Ascending aorta (tissue), 2 donors: ENCODE measurements at regions not wholly inside any gene's neighbourhood (a gene's known extent, or its start where the extent isn't known, plus 50 kb on each side); places are given as distances from the start of the nearest gene placed in this dataset.

Experiments
- DNase-seq, 2 donors: peaks; one replicate each; pipeline ENCODE4 v3.0.0-alpha.2; 2019; ENCODE audit warnings: low spot score in 2 of 2
- H3K27ac ChIP-seq, 2 donors: fragments of 200-600 bp; sonication (generic); one replicate each; pipeline ENCODE4 v1.5.1; 2016 to 2017; ENCODE audit warnings: mild to moderate bottlenecking in 1 of 2
- H3K27me3 ChIP-seq: fragments of 200-600 bp; sonication (generic); one replicate; pipeline ENCODE4 v1.5.1; 2017
- H3K36me3 ChIP-seq, 2 donors: fragments of 200-600 bp; sonication (generic); one replicate each; pipeline ENCODE4 v1.5.1; 2016
- H3K4me1 ChIP-seq, 2 donors: fragments of 200-600 bp; sonication (generic); one replicate each; pipeline ENCODE4 v1.5.1; 2016 to 2017; ENCODE audit warnings: mild to moderate bottlenecking in 1 of 2
- H3K4me3 ChIP-seq, 2 donors: fragments of 200-600 bp; sonication (generic); one replicate each; pipeline ENCODE4 v1.5.1; 2016 to 2017; ENCODE audit warnings: mild to moderate bottlenecking in 1 of 2
- H3K9me3 ChIP-seq, 2 donors: fragments of 200-600 bp; sonication (generic); one replicate each; pipeline ENCODE4 v1.5.1; 2016
- intact Hi-C: fragments of 100-400 bp; cut with DNase I; formaldehyde crosslinking; loops from one replicate; pipeline ENCODE4 v1.15.1; 2023
- TF ChIP-seq, protein P1 (sequence below), 3 experiments: fragments of 200-600 bp in 2 of 3; fragments of 450-650 bp in 1 of 3; sonication (generic) in 2 of 3; IDR thresholded peaks; one replicate each; pipeline ENCODE4 v1.5.1; 2016 to 2019; ENCODE audit warnings: antibody characterized with exemption in 3 of 3, mild to moderate bottlenecking in 1 of 3, moderate library complexity in 1 of 3

DNA sequence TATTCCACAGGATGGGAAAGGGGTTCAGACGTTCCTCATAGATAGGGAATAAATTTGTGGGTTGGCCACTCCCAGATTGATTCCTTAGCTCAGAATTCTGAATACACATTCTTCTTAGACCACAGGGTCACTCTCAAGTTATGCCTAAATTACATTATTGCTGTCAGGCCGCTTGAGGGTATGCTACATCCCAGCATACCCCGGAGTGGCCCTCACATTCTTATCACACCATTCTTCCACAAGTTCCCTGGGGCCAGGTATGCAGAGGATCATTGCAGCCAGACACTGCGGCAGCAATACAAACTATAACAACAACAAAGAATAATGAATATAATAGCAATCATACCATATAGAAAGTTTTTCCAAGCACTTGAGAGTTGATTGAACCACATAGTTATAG lies 237.9 kb upstream of the SOX4 start:
- TF ChIP-seq, protein P1, sequence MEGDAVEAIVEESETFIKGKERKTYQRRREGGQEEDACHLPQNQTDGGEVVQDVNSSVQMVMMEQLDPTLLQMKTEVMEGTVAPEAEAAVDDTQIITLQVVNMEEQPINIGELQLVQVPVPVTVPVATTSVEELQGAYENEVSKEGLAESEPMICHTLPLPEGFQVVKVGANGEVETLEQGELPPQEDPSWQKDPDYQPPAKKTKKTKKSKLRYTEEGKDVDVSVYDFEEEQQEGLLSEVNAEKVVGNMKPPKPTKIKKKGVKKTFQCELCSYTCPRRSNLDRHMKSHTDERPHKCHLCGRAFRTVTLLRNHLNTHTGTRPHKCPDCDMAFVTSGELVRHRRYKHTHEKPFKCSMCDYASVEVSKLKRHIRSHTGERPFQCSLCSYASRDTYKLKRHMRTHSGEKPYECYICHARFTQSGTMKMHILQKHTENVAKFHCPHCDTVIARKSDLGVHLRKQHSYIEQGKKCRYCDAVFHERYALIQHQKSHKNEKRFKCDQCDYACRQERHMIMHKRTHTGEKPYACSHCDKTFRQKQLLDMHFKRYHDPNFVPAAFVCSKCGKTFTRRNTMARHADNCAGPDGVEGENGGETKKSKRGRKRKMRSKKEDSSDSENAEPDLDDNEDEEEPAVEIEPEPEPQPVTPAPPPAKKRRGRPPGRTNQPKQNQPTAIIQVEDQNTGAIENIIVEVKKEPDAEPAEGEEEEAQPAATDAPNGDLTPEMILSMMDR (IDR thresholded peaks at IDR 0.05) = no peak
- no peak overlapping the region for H3K4me3 ChIP-seq
- no peaks in the 10 kb centered on the region for H3K36me3 ChIP-seq
- H3K27ac ChIP-seq = no peak overlapping the region
- DNase-seq = no peak
- H3K4me1 ChIP-seq = no peaks in the 10 kb centered on the region
- intact Hi-C loops = no loop called here
- H3K27me3 ChIP-seq = no peaks in the 10 kb centered on the region
- no peaks in the 10 kb centered on the region for H3K9me3 ChIP-seq

DNA sequence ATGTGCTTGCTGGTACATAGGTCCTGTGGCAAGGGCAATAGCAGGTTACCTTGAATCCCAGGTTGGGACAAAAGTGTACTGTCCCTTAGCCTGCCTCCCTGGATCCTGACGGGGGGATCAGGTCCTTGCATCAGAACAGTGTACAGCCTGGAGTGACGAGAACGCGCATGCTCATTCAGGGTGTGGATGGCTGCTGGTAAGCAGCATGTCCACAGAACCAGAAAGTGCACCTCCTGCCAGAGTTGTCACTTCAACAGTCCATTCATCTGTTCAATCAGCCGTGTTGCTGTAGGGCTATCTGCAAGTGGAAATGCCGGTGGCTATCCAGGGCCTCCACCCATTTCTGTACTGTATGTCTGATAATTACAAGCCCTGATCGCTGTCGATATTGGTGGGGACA lies 236.3 kb upstream of the SOX4 start:
- no peak overlapping the region for H3K4me3 ChIP-seq
- no peaks in the 10 kb centered on the region for H3K9me3 ChIP-seq
- TF ChIP-seq, protein P1 (IDR thresholded peaks at IDR 0.05) = no peak
- no peak overlapping the region for H3K27ac ChIP-seq
- DNase-seq = no peak
- intact Hi-C loops = no loop called here
- H3K4me1 ChIP-seq = no peaks in the 10 kb centered on the region
- H3K36me3 ChIP-seq = no peaks in the 10 kb centered on the region
- no peaks in the 10 kb centered on the region for H3K27me3 ChIP-seq

DNA sequence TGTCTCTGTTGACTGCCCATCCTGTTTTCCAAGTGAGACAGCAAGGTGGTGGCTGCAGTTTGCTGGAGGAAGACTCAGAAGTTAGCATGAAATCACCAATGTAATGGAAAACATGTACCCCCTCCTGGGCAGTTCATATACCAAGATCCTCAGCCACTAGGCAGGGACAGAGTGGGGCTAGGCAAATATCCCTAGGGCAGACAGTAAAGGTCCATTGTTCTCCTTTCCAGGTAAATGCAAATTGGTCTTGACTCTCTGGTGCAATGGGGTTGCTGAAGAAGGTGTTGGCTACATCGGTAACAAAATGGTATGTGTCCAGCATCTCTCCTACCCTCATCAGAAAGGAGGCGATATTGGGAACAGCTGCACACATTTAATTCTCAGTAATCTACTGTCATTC lies 233.6 kb upstream of the SOX4 start:
- intact Hi-C loops = no loop called here
- DNase-seq = no peak
- TF ChIP-seq, protein P1 (IDR thresholded peaks at IDR 0.05) = no peak
- no peaks in the 10 kb centered on the region for H3K36me3 ChIP-seq
- no peaks in the 10 kb centered on the region for H3K4me1 ChIP-seq
- no peak overlapping the region for H3K4me3 ChIP-seq
- H3K27ac ChIP-seq = no peak overlapping the region
- H3K27me3 ChIP-seq = no peaks in the 10 kb centered on the region
- no peaks in the 10 kb centered on the region for H3K9me3 ChIP-seq

DNA sequence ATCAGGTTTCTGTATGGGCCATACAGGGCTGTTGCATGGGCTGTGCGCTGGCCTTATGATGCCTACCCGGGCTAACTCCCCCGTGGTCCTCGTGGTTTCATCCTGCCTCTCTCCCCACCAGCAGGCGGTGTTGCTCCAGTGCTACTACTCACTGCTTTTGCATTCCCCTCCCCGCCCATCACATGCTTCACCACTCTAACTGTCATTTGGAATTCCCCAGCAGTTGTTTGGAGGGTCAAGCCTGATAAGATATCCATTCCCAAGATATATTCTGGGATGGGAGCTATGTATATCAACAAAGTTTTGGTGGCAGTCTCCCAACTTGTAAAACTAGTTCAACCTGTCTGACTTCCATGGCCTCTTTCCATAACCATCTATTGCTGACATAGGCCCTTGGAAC lies 233.2 kb upstream of the SOX4 start:
- H3K9me3 ChIP-seq = no peaks in the 10 kb centered on the region
- H3K4me1 ChIP-seq = no peaks in the 10 kb centered on the region
- no peaks in the 10 kb centered on the region for H3K27me3 ChIP-seq
- TF ChIP-seq, protein P1 (IDR thresholded peaks at IDR 0.05) = no peak
- H3K36me3 ChIP-seq = no peaks in the 10 kb centered on the region
- no peak overlapping the region for H3K27ac ChIP-seq
- intact Hi-C loops = no loop called here
- no peak for DNase-seq
- no peak overlapping the region for H3K4me3 ChIP-seq

DNA sequence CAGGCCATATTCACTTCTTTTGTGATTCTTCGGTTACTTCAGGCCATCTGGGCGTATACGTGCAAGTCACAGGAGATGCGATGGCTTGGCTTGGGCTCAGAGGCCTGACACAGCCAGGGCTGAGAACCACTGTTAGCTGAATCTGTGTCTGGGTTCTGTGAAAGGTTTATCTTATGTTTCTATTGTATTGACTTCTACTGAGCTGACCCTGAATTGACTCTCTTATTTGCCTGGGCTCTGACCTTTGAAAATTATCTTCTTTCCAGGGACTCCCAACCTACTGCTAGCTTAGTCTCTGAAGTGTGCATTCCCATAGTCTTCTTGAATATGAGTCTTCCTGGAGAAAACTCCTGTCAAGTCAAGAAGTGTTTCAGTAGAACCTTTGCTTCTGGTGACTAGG lies 226.4 kb upstream of the SOX4 start:
- H3K4me1 ChIP-seq = peaks cover 0 to 8% of the 10 kb centered on the region in 2 donors
- no peaks in the 10 kb centered on the region for H3K27me3 ChIP-seq
- intact Hi-C loops = no loop called here
- DNase-seq = no peak
- H3K9me3 ChIP-seq = no peaks in the 10 kb centered on the region
- no peaks in the 10 kb centered on the region for H3K36me3 ChIP-seq
- no peak overlapping the region for H3K4me3 ChIP-seq
- TF ChIP-seq, protein P1 (IDR thresholded peaks at IDR 0.05) = no peak
- no peak overlapping the region for H3K27ac ChIP-seq

DNA sequence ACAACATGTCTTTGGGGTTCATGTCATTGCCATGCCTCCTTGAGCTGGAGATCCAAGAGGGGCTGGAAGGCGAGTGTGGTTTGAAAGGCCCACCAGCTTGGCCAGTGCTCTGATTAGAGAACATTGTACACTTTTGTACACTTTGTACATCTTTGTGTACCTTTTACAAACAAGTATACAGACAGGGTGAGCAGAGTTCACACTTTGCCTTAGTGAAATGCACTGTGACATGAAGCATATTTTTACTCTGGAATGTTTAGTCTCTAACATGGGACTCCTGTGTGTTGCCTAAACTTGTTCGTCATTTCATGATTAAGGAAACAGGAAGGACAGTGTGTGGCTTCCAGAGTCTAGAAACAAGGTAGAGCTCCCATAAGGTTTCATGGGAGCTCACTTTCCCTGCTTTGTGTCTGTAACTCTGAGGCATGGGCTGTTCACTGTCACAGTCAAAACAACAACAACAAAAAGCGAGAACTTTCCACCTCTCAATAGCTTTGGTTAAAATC lies 225.8 kb upstream of the SOX4 start:
- Histone ChIP-seq H3K27me3 (no peaks in the 10 kb centered on the region), H3K4me1 (peaks cover 0 to 10% of the 10 kb centered on the region in 2 donors), H3K36me3 (no peaks in the 10 kb centered on the region), H3K4me3 (no peak overlapping the region), H3K27ac (no peak overlapping the region), H3K9me3 (no peaks in the 10 kb centered on the region)
- intact Hi-C loops = no loop called here
- DNase-seq = no peak
- TF ChIP-seq, protein P1 (IDR thresholded peaks at IDR 0.05) = no peak
